Omental fat pad (tissue), 3 donors: ENCODE measurements at regions not wholly inside any gene's neighbourhood (a gene's known extent, or its start where the extent isn't known, plus 50 kb on each side); places are given as distances from the start of the nearest gene placed in this dataset.
"Not testable (repeated sequence)": the region's sequence is repeated elsewhere in the genome, so short reads cannot be mapped to it uniquely, and the experiment has no call there.

ENCODE experiments used
- ATAC-seq: fragments of 150-250 bp; one replicate; pipeline ENCODE4 v1.9.1; 2016; ENCODE audit warnings: mild to moderate bottlenecking, moderate library complexity; ENCODE audit not compliant: low FRiP score
- DNase-seq: peaks from one replicate; pipeline ENCODE4 v3.0.0-alpha.2; 2019; ENCODE audit warnings: low spot score
- CTCF ChIP-seq, 3 donors: fragments of 450-650 bp; IDR thresholded peaks; one replicate each; pipeline ENCODE4 v1.5.1; 2016 to 2017; ENCODE audit warnings: antibody characterized with exemption in 3 of 3, mild to moderate bottlenecking in 3 of 3, moderate library complexity in 2 of 3

GRCh38 chr18:56433919-56434318 is 204.5 kb downstream of the TXNL1 start:
- no peak for ATAC-seq
- no peak for DNase-seq
- TF ChIP-seq CTCF (IDR thresholded peaks at IDR 0.05): no peak

DNA sequence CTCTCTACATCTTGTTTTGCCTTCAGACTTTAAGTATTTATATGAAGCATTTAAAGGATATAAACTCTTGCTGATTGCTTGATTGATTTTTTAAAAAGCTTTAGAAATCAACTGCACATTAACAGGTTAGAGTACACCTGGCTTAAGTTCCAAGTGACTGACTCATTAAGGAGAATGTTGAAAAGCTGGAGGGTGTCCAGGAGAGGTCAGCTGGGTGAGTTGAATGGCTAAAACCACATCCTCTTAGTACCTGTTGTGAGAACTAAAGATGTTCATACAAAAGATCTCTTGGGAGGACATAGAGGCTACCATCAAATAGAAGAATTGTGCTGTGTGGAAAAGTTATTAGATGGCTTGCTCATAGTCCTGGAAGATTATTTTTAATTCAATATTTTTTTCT is 206.8 kb downstream of the TXNL1 start:
- no peak for DNase-seq
- TF ChIP-seq CTCF (IDR thresholded peaks at IDR 0.05): no peak
- no peak for ATAC-seq

DNA sequence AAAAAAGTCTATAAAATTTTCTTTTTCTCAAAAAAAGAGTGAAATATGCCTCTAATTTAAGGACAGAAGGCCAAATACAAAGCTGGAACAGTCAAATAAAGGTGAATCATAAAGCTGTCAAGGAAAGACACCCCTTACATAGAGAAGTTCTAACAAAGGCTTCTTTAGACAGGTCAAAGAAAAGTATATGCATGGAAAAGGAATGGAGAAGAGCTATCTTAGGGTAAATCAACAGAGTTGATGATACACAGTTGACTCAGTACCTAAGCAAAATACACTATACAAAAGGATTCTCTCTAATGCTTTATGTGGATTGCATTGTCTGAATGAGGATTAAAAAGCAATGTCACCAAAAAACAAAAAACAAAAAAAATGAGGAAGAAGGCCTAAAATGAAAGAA is 214.8 kb downstream of the TXNL1 start:
- TF ChIP-seq CTCF (IDR thresholded peaks at IDR 0.05): no peak
- ATAC-seq: no peak
- no peak for DNase-seq

DNA sequence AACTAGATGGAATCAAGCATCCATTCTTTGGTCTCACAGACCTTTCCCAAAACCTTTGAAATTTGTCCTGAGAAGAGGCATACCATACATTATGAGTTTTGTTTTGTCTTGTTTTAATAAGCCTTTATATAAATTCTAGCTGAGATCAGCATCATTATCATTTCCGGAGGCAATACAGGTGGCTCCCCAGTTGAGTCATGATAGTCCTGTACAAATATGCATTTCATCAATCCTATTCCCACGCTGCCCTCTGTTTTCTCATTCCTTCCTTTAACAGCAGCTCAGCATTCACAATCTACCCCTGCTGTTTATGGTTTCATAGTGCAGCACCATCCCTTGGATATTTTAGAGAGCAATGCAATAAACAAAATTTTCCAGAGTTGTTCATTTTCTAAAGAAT is 216.7 kb downstream of the TXNL1 start:
- no peak for TF ChIP-seq CTCF (IDR thresholded peaks at IDR 0.05)
- ATAC-seq: no peak
- no peak for DNase-seq

DNA sequence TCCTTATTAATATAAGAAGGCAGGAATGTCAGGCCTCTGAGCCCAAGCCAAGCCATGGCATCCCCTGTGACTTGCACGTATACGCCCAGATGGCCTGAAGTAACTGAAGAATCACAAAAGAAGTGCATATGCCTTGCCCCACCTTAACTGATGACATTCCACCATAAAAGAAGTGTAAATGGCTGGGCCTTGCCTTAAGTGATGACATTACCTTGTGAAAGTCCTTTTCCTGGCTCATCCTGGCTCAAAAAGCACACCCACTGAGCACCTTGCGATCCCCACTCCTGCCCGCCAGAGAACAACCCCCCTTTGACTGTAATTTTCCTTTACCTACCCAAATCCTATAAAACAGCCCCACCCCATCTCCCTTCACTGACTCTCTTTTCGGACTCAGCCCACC is 217.5 kb downstream of the TXNL1 start:
- not testable (repeated sequence) for ATAC-seq, DNase-seq

GRCh38 chr18:56414357-56414756 is 224.0 kb downstream of the TXNL1 start:
- DNase-seq (no peak), ATAC-seq (no peak)
- no peak for TF ChIP-seq CTCF (IDR thresholded peaks at IDR 0.05)

- TF ChIP-seq CTCF (IDR thresholded peaks at IDR 0.05): no peak
- DNase-seq (no peak), ATAC-seq (no peak)
Observed at GRCh38 chr18:56413862-56414261, 224.5 kb downstream of the TXNL1 start.

GRCh38 chr18:56412951-56413350 is 225.4 kb downstream of the TXNL1 start:
- no peak for TF ChIP-seq CTCF (IDR thresholded peaks at IDR 0.05)
- DNase-seq (no peak), ATAC-seq (no peak)
